Upper lobe of left lung (tissue), 4 donors: ENCODE measurements at regions not wholly inside any gene's neighbourhood (a gene's known extent, or its start where the extent isn't known, plus 50 kb on each side); places are given as distances from the start of the nearest gene placed in this dataset.

Experiments used
- CTCF ChIP-seq, 6 experiments: fragments of 450-650 bp in 4 of 6; fragments of 200-600 bp in 2 of 6; sonication (generic) in 2 of 6; IDR thresholded peaks; one replicate each; pipeline ENCODE4 v1.5.1; 2016 to 2019; ENCODE audit warnings: antibody characterized with exemption in 6 of 6
- EP300 ChIP-seq, 4 donors: sonication (generic); formaldehyde crosslinking; IDR thresholded peaks; one replicate each; pipeline ENCODE4 v1.5.1; 2017; ENCODE audit warnings: antibody characterized with exemption in 4 of 4, control low read depth in 2 of 4
- POLR2A ChIP-seq, 4 donors: fragments of 450-650 bp; IDR thresholded peaks; one replicate each; pipeline ENCODE4 v1.5.1; 2016 to 2017; ENCODE audit warnings: antibody characterized with exemption in 4 of 4, mild to moderate bottlenecking in 2 of 4
- POLR2AphosphoS5 ChIP-seq, 2 donors: sonication (generic); formaldehyde crosslinking; IDR thresholded peaks; one replicate each; pipeline ENCODE4 v1.5.1; 2017; ENCODE audit warnings: antibody characterized with exemption in 2 of 2

GRCh38 chr4:81650606-81651242 is 179.0 kb upstream of the RASGEF1B start:
- TF ChIP-seq POLR2A (IDR thresholded peaks at IDR 0.05) (no peak), CTCF (IDR thresholded peaks at IDR 0.05) (no peak), POLR2AphosphoS5 (IDR thresholded peaks at IDR 0.05) (no peak), EP300 (IDR thresholded peaks at IDR 0.05) (no peak)
